H9 (cell line): ENCODE measurements at regions not wholly inside any gene's neighbourhood (a gene's known extent, or its start where the extent isn't known, plus 50 kb on each side); places are given as distances from the start of the nearest gene placed in this dataset.

Experiments used
- DNase-seq: peaks from one replicate; pipeline ENCODE4 v3.0.0-alpha.2; 2017
- H2AFZ ChIP-seq: one replicate; pipeline ENCODE4 v1.6.1; 2013; ENCODE audit warnings: mild to moderate bottlenecking, low read length, control low read depth, moderate library complexity
- H2AK5ac ChIP-seq: 2 replicates; pipeline ENCODE4 v1.6.1; 2013; ENCODE audit warnings: low read length, control low read depth, mixed read lengths; ENCODE audit not compliant: insufficient read length
- H2BK120ac ChIP-seq: one replicate; pipeline ENCODE4 v1.6.1; 2013; ENCODE audit warnings: low read depth, mild to moderate bottlenecking, low read length, control low read depth, inconsistent platforms; ENCODE audit not compliant: poor library complexity, severe bottlenecking
- H2BK12ac ChIP-seq: 2 replicates; pipeline ENCODE4 v1.6.1; 2013; ENCODE audit warnings: low read length, control low read depth, mixed read lengths, low read depth; ENCODE audit not compliant: insufficient read length
- H2BK15ac ChIP-seq: 2 replicates; pipeline ENCODE4 v1.6.1; 2013; ENCODE audit warnings: low read depth, low read length, control low read depth
- H2BK20ac ChIP-seq: one replicate; pipeline ENCODE4 v1.6.1; 2013; ENCODE audit warnings: low read depth, mild to moderate bottlenecking, low read length, control low read depth, inconsistent platforms; ENCODE audit not compliant: poor library complexity, severe bottlenecking
- H2BK5ac ChIP-seq: 2 replicates; pipeline ENCODE4 v1.6.1; 2013; ENCODE audit warnings: low read length, control low read depth, mixed read lengths; ENCODE audit not compliant: insufficient read length
- H3K14ac ChIP-seq: 2 replicates; pipeline ENCODE4 v1.6.1; 2013; ENCODE audit warnings: low read length, control low read depth; ENCODE audit not compliant: insufficient read depth
- H3K18ac ChIP-seq: 2 replicates; pipeline ENCODE4 v1.6.1; 2013; ENCODE audit warnings: low read depth, mild to moderate bottlenecking, mixed read lengths, low read length, control low read depth; ENCODE audit not compliant: insufficient read length
- H3K23ac ChIP-seq: 2 replicates; pipeline ENCODE4 v1.6.1; 2013; ENCODE audit warnings: low read length, control low read depth, mixed read lengths, low read depth; ENCODE audit not compliant: insufficient read length
- H3K23me2 ChIP-seq: 2 replicates; pipeline ENCODE4 v1.6.1; 2013; ENCODE audit warnings: low read depth, mild to moderate bottlenecking, mixed read lengths, low read length, control low read depth; ENCODE audit not compliant: insufficient read length, poor library complexity, severe bottlenecking
- H3K27ac ChIP-seq: 2 replicates; pipeline ENCODE4 v1.5.1; 2013; ENCODE audit warnings: low read length, control low read depth, mixed read lengths, low read depth; ENCODE audit not compliant: insufficient read length
- H3K27me3 ChIP-seq: 2 replicates; pipeline ENCODE4 v1.6.1; 2013; ENCODE audit warnings: low read length, control low read depth, inconsistent platforms; ENCODE audit not compliant: insufficient read depth
- H3K4ac ChIP-seq: 2 replicates; pipeline ENCODE4 v1.6.1; 2013; ENCODE audit warnings: low read depth, mild to moderate bottlenecking, control low read depth, inconsistent platforms, low read length, moderate library complexity
- H3K4me1 ChIP-seq: 2 replicates; pipeline ENCODE4 v1.6.1; 2013; ENCODE audit warnings: low read length, control low read depth, inconsistent platforms; ENCODE audit not compliant: insufficient read depth
- H3K4me2 ChIP-seq: 2 replicates; pipeline ENCODE4 v1.6.1; 2013; ENCODE audit warnings: low read length, control low read depth, mixed read lengths; ENCODE audit not compliant: insufficient read length, insufficient read depth
- H3K56ac ChIP-seq: 2 replicates; pipeline ENCODE4 v1.6.1; 2013; ENCODE audit warnings: low read depth, mild to moderate bottlenecking, mixed read lengths, low read length, control low read depth; ENCODE audit not compliant: insufficient read length
- H3K79me1 ChIP-seq: 2 replicates; pipeline ENCODE4 v1.6.1; 2013; ENCODE audit warnings: low read depth, mild to moderate bottlenecking, moderate library complexity, low read length, control low read depth, inconsistent platforms; ENCODE audit not compliant: insufficient read depth, poor library complexity, severe bottlenecking
- H3K79me2 ChIP-seq: 2 replicates; pipeline ENCODE4 v1.6.1; 2013; ENCODE audit warnings: low read length, control low read depth, inconsistent platforms; ENCODE audit not compliant: insufficient read depth
- H3K9ac ChIP-seq: 2 replicates; pipeline ENCODE4 v1.6.1; 2013; ENCODE audit warnings: low read length, control low read depth, mixed read lengths; ENCODE audit not compliant: insufficient read length; ENCODE audit errors: extremely low read depth
- H3K9me3 ChIP-seq: one replicate; pipeline ENCODE4 v1.6.1; 2013; ENCODE audit warnings: low read depth, low read length, inconsistent platforms; ENCODE audit not compliant: control insufficient read depth
- H3T11ph ChIP-seq: one replicate; pipeline ENCODE4 v1.6.1; 2013; ENCODE audit warnings: mild to moderate bottlenecking, low read length, control low read depth, inconsistent platforms
- H4K20me1 ChIP-seq: one replicate; pipeline ENCODE4 v1.6.1; 2013; ENCODE audit not compliant: control insufficient read depth, insufficient read length, insufficient read depth
- H4K5ac ChIP-seq: 2 replicates; pipeline ENCODE4 v1.6.1; 2013; ENCODE audit warnings: low read depth, mild to moderate bottlenecking, mixed read lengths, low read length, control low read depth; ENCODE audit not compliant: insufficient read length
- H4K8ac ChIP-seq: replicated peaks from 2 replicates; pipeline ENCODE4 v1.6.1; 2013; ENCODE audit warnings: low read length, control low read depth, mixed read lengths, low read depth; ENCODE audit not compliant: insufficient read length
- H4K91ac ChIP-seq: 2 replicates; pipeline ENCODE4 v1.6.1; 2013; ENCODE audit warnings: low read depth, mild to moderate bottlenecking, moderate library complexity, mixed read lengths, low read length, control low read depth; ENCODE audit not compliant: insufficient read length
- H3K27ac Mint-ChIP-seq, 3 experiments: 2 replicates in 2 of 3; 3 replicates in 1 of 3; pipeline ENCODE4 v1.8.0; 2020 to 2021; ENCODE audit warnings: mixed read lengths in 3 of 3, mild to moderate bottlenecking in 1 of 3, moderate library complexity in 1 of 3
- H3K27me3 Mint-ChIP-seq: 2 replicates; pipeline ENCODE4 v1.8.0; 2021; ENCODE audit warnings: low read depth, mild to moderate bottlenecking, moderate library complexity, mixed read lengths
- H3K36me3 Mint-ChIP-seq, 3 experiments: 2 replicates in 2 of 3; 3 replicates in 1 of 3; pipeline ENCODE4 v1.8.0; 2020 to 2021; ENCODE audit warnings: low read depth in 3 of 3, mixed read lengths in 3 of 3; ENCODE audit not compliant: insufficient read depth in 1 of 3
- H3K4me1 Mint-ChIP-seq, 2 experiments: 2 replicates each; pipeline ENCODE4 v1.8.0; 2020; ENCODE audit warnings: mixed read lengths in 2 of 2
- H3K4me3 Mint-ChIP-seq, 2 experiments: 2 replicates in 1 of 2; 3 replicates in 1 of 2; pipeline ENCODE4 v1.8.0; 2020 to 2021; ENCODE audit warnings: mild to moderate bottlenecking in 2 of 2, mixed read lengths in 2 of 2, moderate library complexity in 1 of 2
- H3K9me3 Mint-ChIP-seq, 2 experiments: 2 replicates in 1 of 2; 3 replicates in 1 of 2; pipeline ENCODE4 v1.8.0; 2020; ENCODE audit warnings: mild to moderate bottlenecking in 2 of 2, mixed read lengths in 2 of 2, moderate library complexity in 1 of 2
- CTCF ChIP-seq: fragments of 200-600 bp; sonication (generic); conservative IDR thresholded peaks from 3 replicates; pipeline ENCODE4 v1.8.0; 2021; ENCODE audit warnings: antibody characterized with exemption, mild to moderate bottlenecking
- WGBS: extraction: QIAGEN DNeasy Blood & Tissue Kit; methylation state at CpG from one replicate; pipeline ENCODE4 v1.1.7; 2013; ENCODE audit warnings: missing lambda C conversion rate, low lambda C conversion rate, mixed read lengths; ENCODE audit not compliant: insufficient read length; ENCODE audit errors: extremely low coverage; 5-methylcytosine and 5-hydroxymethylcytosine counted together

GRCh38 chr1:173294843-173295242 lies 87.7 kb upstream of the TNFSF4 start:
- Histone ChIP-seq H3K18ac (no peak overlapping the region), H3K9ac (no peak overlapping the region), H3K27me3 (no peaks in the 10 kb centered on the region), H3K4ac (no peak overlapping the region), H3K79me1 (no peaks in the 10 kb centered on the region), H3K14ac (no peak overlapping the region), H3K4me2 (no peak overlapping the region), H2BK120ac (no peak overlapping the region), H4K8ac (no peak overlapping the region), H3K9me3 (no peaks in the 10 kb centered on the region), H4K20me1 (no peaks in the 10 kb centered on the region), H3K79me2 (no peaks in the 10 kb centered on the region), H3K23ac (no peak overlapping the region), H3T11ph (no peak overlapping the region), H2BK12ac (no peak overlapping the region), H2AFZ (no peak overlapping the region), H2BK20ac (no peak overlapping the region), H2BK15ac (no peak overlapping the region), H2AK5ac (no peak overlapping the region), H3K4me1 (no peaks in the 10 kb centered on the region), H4K5ac (no peak overlapping the region), H2BK5ac (no peak overlapping the region), H3K27ac (no peak overlapping the region), H4K91ac (no peak overlapping the region), H3K23me2 (no peaks in the 10 kb centered on the region), H3K56ac (no peak overlapping the region)
- Mint-ChIP-seq H3K4me1 (peaks cover 13 to 17% of the 10 kb centered on the region in 2 experiments), H3K4me3 (no peak overlapping the region), H3K36me3 (no peaks in the 10 kb centered on the region), H3K9me3 (no peaks in the 10 kb centered on the region; a peak in 1 of 5 replicates), H3K27me3 (no peaks in the 10 kb centered on the region), H3K27ac (no peak overlapping the region)
- no CpG with 5 or more reads among the region's 2 CpGs for WGBS
- TF ChIP-seq CTCF, result no peak
- no peak for DNase-seq
